ENCODE measurements at regions not wholly inside any gene's neighbourhood (a gene's known extent, or its start where the extent isn't known, plus 50 kb on each side); places are given as distances from the start of the nearest gene placed in this dataset.

GRCh38 chr3:95217661-95218060, 1154.8 kb downstream of the NSUN3 start (continued):
- TF ChIP-seq USF2 (IDR thresholded peaks at IDR 0.05; ENCODE audit: low read length), result no peak
- TF ChIP-seq KDM4A (IDR thresholded peaks at IDR 0.05; ENCODE audit: low read depth, low read length, severe bottlenecking), result no peak
- no peak for TF ChIP-seq EGR1 (IDR thresholded peaks at IDR 0.05; ENCODE audit: borderline replicate concordance, low read depth, low read length)
- no peak for TF ChIP-seq MAX (IDR thresholded peaks at IDR 0.05)
- TF ChIP-seq TCF12 (IDR thresholded peaks at IDR 0.05; ENCODE audit: low read depth, low read length), result no peak
- no peak for TF ChIP-seq SIN3A (conservative IDR thresholded peaks at IDR 0.05 in 1 of 2, IDR thresholded peaks at IDR 0.05 in 1 of 2; ENCODE audit: low read depth in 1 of 2, low read length in 2 of 2)

Measured in H1 (cell line).